CD1c-positive myeloid dendritic cell (primary cell): ENCODE measurements at regions not wholly inside any gene's neighbourhood (a gene's known extent, or its start where the extent isn't known, plus 50 kb on each side); places are given as distances from the start of the nearest gene placed in this dataset.
"Not testable (repeated sequence)": the region's sequence is repeated elsewhere in the genome, so short reads cannot be mapped to it uniquely, and the experiment has no call there.

Source experiments
- DNase-seq: peaks from one replicate; pipeline ENCODE4 v3.0.0-alpha.2; 2016; ENCODE audit errors: extremely low spot score

GRCh38 chr10:78681141-78681540 lies 387.6 kb upstream of the ZMIZ1 start:
- not testable (repeated sequence) for DNase-seq

- DNase-seq: not testable (repeated sequence)
Observed at GRCh38 chr10:78681986-78682385, 386.8 kb upstream of the ZMIZ1 start.

GRCh38 chr10:78684947-78685346 lies 383.8 kb upstream of the ZMIZ1 start:
- DNase-seq: no peak

GRCh38 chr10:78685466-78686103 lies 383.2 kb upstream of the ZMIZ1 start:
- DNase-seq: no peak

GRCh38 chr10:78686444-78687060 lies 382.2 kb upstream of the ZMIZ1 start:
- no peak for DNase-seq

DNA sequence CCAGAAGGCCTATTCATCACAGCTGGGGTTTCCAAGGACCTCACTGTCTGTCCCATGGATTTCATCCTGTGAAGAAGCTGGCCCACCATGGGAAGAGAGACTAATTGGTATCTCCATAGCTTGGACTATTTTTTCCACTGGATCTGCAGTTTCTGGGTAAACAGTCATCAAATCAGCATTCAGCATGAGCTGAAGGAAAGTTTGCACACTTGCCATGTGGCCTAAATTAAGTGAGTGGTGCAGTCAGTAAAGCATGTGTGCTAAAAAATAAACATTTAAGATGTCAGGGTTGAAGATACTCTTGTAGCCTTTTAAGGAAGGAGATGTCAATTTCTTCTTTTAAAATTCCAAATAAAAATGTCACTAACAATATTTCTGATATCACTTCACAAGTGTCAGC lies 381.1 kb upstream of the ZMIZ1 start:
- no peak for DNase-seq

DNA sequence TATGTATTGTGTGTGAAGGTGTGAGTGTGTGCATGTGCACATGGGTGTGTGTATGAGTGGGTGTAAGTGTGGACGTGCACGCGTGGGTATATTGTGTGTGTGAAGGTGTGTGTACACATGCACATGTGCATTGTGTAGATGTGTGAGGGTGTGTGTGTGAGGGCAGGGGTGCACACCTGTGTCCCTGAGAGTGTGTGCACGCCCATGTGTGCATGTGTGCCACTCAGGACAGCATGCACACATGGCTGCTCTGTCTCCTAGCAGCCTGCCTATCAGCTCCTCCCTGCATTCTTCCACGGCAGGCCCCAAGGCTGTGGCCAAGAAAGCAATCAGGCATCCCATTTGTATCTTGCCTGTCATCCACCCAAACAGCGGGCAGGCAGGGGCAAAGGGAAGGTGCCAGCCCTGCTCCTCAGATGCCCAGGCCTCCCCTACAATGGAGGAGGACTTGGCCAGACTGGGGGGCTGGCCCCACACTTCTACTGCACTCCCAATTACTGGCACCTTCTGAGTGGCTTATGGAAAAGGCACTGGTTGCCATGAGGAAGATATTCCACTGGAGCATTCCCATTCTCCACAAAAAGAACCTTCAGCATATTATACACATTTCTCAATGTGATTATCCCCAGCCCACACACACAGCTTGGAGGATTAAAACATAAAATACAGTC lies 380.4 kb upstream of the ZMIZ1 start:
- DNase-seq: no peak

- no peak for DNase-seq
Observed at GRCh38 chr10:78688901-78689583, 379.7 kb upstream of the ZMIZ1 start.

GRCh38 chr10:78689584-78689935 lies 379.2 kb upstream of the ZMIZ1 start:
- DNase-seq: no peak

DNA sequence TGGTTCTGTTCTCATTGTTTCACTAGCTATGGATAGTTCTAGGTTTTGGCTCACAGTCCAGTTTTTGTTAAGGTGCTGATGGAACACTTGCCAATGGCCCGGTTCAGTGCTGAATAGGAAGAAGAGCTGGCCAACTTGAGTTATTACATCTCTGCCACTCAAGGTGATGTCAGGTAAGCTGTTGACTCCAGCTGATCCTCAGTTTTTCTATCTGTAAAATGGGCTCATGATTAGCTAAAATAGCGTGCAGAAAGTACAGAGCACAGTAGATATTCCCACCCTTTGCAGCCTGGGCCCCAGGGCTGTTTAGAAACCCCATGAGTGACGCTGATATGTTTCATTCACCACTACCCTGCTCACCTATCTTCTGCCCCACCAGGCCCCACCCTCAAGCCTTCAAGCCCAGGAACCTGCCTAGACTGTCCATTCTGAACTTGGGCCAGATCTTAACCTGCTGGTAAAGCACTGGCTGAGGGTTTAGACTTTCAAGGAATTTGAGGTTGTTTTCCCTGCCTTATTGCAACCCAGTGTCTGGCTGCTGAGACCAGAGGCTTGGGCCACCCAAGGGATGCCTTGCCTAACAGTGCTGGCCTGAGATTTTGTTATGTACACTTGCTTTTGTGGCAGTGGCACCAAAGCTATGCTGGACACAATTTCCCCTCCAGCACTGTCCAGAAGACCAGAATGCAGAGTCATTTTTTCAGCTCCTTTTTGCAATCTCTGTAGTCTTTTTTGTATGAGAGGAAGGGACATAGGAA lies 378.2 kb upstream of the ZMIZ1 start:
- no peak for DNase-seq

GRCh38 chr10:78691301-78692030 lies 377.3 kb upstream of the ZMIZ1 start:
- no peak for DNase-seq

DNA sequence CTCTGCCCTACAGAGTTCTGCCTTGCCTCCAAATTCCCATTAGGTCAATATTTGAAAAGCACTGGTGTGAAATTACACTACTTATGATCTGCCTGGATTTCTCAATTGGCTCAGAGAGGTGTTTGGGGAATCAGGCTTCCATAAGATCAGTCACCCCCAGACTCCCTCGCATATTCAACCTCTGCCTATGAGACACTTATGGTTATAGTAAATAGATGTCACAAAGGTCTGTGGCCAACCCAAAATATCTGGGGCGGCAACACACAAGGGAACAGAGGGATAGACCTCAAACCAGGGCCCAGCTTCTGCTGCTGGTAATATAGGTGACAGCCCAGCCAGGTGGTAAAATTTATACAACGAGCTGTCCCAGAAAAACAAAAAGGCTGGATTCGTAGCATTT lies 376.7 kb upstream of the ZMIZ1 start:
- no peak for DNase-seq

GRCh38 chr10:78695846-78696245 lies 372.9 kb upstream of the ZMIZ1 start:
- no peak for DNase-seq

DNA sequence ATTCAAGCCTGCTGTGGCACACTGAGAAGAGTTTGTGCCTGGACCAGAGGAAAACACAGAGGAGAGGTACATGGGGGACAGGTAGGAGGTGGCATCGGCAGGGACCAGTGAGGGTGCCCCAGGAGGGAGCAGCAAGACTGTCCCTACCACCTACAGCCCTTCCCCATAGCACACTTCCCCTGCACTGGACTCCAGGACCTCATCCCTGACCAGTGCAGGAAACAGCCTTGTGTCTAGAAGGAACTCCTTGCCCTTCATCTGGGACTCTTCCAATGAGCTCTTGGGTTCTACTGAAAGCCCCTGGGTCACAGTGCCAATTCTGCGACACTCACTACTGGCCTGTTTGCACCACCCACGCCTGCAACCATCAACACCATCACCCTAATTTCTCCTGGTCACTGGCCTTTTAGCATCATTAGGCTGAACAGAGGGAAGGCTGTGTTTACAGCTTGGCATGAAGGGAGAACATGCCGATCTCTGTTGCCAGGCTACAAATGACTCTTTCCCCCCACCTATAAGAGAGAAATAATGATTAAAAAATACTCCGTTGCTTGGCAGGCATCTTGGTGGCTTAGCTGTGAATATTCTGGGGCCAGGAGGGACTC lies 371.9 kb upstream of the ZMIZ1 start:
- no peak for DNase-seq

DNA sequence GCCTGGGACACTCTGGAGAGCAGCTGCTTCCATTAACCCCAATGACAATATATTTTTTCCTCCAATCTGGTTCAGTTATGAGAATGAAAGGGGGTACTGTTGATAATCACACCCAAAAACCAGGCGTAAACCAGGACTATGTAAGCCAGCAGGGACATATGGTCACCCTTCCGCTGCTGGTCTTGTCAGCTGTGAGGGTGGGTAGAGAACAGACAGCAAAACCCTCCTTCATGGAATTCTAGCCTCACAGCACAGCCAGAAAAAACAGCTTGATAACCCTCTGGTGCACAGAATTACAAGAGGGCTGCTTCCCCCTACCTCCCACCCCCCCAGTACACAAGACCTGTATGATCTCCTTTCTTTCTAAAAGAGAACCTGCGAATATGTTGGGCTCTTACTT lies 368.8 kb upstream of the ZMIZ1 start:
- no peak for DNase-seq

GRCh38 chr10:78700413-78700812 lies 368.4 kb upstream of the ZMIZ1 start:
- DNase-seq: peak; percentile 37

DNA sequence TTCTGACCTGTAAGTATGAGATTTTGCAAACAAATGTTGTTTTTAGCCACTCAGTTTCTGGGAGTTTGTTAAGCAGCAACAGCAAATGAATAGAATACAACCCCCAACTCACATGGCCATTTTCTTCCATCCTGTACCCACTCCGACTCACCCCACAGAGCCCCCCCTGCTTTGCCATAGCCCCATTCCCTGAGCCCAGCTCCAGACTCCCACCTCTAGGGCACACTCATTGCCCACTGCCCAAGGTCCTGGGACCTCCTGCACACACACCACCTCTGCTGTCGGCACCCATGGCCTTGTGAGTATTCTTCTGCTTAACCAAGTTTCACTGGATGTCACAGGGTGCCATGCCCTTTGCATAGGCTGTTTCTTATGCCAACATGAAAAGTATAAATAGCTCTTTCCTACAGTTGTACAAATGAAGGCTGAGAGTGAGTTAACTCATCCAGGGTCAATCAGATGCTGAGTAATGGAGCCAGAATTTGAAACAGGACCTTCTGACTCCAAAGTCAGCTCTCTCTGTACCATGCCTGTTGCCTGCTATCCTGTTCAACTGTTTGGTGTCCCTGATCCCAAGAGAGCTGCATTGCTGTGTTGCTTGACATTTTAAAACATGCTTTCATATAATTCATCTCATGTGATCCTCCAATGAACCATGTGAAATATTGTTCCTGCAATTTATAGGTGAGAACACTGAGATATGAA lies 367.8 kb upstream of the ZMIZ1 start:
- no peak for DNase-seq

DNA sequence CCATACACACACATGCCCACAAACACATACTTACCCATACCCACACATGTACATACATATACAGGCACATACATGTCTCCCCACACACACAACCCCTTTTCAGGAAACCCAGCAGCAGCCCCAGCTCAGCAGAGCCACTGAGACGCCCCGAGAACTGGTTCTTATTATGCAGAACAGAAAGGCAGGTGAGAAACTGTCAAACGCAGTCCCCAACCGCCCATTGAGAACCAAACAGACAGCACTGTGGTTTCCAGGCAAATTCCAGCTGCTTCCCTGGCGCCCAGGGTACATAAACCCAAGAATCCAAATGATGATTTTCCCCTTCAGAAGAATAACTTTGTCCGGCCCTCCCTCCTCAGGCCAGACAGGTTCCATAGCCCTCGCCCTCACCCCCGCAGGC lies 366.6 kb upstream of the ZMIZ1 start:
- no peak for DNase-seq

DNA sequence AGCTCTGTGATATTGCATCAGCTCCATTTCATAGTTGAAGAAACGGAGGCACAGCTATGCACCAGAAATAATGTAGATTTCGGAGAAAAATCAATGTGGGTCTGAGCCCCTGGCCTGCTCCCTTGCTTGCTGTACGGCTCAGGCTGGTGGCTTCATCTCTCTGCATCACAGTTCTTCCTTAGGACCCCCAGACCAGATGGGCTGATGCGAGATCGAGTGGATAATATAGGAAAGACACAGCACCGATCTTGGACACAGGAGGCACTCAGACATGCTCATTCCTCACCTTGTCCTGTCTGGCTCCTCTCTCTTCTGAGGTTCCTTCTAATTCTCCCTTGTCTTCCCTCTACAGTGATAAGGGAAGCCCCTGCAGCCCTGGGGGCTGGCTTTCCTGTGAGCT lies 365.9 kb upstream of the ZMIZ1 start:
- DNase-seq: no peak

DNA sequence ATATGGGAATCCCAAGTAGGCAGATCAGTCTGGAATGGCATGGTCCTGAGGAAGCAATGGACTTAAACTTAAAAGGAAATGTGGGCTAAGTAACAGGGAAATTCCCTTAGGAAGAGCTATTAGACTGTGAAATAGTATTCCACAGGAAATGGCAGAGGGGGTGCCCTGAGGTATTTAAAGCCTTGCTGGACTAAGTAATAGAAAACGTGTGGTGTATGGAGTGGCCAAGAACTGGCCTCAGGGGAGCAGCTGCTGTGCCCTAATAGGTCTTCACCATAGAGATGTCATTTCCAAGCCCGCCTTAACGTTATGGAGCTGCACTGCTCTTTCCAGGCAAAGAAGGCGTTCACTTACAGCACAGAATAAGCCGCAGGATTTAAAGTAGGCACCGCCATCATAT lies 365.2 kb upstream of the ZMIZ1 start:
- DNase-seq: no peak
